ENCODE measurements at regions not wholly inside any gene's neighbourhood (a gene's known extent, or its start where the extent isn't known, plus 50 kb on each side); places are given as distances from the start of the nearest gene placed in this dataset.

DNA sequence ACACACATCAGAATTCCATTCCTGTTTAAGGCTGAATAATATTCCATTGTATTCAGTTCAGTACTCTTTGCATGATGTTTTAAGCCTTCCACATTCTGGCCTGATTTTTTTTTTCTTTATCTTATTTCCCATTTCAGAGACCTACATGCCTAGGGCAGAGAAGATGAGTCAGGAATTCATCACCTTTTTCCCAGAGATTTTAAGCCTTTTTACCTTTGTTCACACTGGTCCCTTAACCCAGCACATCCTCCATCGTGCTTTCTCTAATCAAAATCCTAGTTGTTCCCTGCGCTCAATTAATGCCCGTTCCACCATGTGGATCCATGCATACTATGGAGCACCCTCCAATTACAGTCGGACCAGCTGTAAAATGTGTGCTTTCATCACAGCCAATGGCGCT is 245.1 kb downstream of the DHX15 start:
- TF ChIP-seq POLR2A (IDR thresholded peaks at IDR 0.05; ENCODE audit: low read depth, low read length) (no peak), POLR2AphosphoS5 (IDR thresholded peaks at IDR 0.05; ENCODE audit: low read depth, low read length) (no peak)

Measured in GM12892 (cell line).